ENCODE measurements at regions not wholly inside any gene's neighbourhood (a gene's known extent, or its start where the extent isn't known, plus 50 kb on each side); places are given as distances from the start of the nearest gene placed in this dataset.

GRCh38 chr14:53608369-53608768 lies 348.3 kb downstream of the BMP4 start:
- no peak for DNase-seq

DNA sequence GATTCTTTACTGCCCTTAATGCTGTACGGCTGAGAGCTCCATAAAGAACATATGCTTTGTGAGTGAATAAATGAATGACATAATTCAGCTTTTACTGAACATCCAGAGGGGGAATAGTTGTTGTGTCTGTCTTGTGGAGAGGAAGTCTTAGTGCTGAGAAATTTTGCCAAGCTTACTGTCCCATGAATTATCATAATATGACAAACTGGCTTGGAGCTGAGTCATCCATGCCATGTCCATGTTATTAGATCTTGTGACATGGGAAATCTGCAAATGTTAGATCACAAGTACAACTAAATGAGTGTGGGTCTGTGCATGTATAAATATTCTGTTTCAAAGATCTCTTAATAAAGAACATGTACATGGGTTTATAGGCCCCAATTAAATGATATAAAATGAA lies 350.4 kb downstream of the BMP4 start:
- DNase-seq: no peak

DNA sequence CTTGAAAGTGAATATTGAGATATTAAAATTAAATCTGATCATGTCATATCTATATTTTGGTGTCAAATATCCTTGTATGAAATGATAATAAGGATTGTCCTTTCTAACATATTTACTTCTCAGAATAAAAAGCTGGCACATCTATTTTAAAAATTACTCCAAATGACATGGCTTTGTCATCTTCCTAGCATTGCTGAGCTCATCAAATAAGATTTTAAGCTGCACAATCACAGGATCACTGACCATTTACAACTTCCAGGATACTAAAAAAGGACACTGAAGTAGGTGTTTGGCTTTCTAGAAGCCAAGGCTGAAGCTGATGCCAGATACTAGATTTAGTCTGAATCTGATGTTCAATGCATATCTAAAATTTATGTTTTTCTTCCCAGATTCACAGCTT lies 351.1 kb downstream of the BMP4 start:
- no peak for DNase-seq

DNA sequence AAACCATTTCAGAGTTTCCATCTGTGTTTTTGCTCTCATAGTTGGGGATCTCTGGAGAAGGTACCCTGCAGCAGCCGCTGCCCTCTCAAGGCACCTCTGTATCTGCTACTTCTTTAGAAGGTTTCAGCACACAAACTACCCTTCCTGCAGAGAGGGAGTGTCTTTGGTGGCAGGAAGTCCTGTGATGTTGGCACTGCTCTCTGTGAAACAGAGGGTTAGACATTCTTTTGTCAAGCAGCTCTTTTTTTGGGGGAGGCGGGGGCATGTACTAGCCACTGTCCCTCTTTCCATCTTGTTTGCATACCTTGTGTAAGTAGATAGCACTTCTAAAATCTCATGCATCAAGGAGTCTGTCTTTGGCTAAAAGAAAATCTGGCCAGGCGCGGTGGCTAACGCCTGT lies 352.6 kb downstream of the BMP4 start:
- no peak for DNase-seq

GRCh38 chr14:53601409-53601808 lies 355.2 kb downstream of the BMP4 start:
- DNase-seq: no peak

DNA sequence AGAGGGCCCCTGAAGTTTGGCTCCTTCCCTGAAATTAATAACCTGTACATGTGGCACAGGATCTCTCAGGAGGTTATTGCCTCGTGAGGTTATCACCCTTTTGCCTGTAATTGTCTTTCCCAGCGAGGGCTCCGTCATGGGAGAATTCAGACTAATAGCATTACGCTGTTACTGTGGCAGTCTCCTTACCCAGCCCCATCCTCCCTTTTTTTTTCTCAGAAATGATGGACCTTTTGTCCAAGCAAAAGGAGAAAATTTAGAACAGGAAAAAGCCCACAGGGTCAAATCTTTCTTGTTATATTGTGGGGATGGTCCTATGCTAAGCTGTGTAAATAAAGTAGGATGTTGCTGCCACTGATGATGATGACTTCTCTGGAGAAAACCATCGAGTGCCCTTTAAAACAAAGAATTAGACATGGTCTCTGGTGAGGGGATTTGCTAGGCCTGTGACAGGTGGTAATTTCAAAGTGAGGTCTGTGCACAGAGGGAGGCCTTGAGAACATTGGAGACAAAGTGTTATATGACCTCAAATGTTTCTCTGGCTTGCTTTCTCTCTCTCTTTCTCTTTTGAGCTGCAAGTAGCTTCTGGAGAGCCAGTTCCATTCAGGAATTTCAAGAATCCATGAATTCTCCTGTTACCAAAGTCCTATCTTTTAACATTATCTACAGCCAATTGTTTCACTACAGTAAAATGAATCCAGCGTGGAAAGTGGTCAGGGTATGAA lies 357.2 kb downstream of the BMP4 start:
- DNase-seq: no peak

DNA sequence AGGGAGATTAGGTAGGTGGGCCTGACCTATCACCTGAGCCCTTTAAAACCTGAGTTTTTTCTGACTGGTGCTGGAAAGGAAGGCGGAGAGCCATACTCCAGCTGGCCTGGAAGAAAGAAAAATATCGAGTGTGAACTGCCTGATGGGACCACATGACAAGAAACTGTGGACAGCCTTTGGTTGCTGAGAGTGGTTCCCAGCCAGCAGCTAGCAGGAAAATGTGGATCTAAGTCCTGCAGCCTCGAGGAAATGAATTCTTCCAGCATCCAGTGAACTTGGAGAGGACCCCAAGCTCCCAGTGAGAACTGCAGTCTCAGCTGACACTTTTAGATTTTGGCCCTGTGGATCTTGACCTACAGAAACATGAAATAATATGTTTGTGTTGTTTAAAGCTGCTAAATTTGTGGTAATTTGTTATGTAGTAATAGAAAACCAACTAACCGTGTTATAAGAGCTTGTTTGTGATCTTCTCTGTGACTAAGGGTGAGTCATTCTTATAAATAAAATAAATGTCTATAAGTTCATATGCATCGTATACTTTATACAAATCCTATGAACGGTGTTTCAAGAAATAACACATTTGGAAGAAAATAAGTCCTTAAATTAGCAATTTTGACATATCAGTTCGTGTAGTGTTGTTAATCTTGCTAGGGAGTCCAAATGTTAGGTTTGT lies 359.6 kb downstream of the BMP4 start:
- DNase-seq: no peak

GRCh38 chr14:53591816-53592215 lies 364.8 kb downstream of the BMP4 start:
- no peak for DNase-seq

DNA sequence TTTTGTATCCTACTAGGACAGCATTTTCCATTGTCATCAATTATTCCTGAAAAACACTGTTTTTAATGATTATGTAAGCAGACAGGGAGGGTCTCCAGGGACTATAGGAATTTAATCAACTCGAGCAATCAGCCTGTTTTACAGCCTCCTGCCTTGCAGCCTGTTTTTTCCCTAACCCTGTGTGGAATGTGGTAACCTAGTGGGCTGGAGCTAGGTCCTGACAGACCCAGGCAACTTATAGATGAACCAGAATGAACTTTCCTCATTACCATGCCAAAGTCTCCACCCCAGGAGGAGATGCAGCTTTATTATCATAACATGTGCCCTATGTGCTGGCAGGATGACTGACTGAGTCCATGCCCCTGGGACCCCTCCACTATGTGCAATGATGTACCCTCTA lies 375.1 kb downstream of the BMP4 start:
- no peak for DNase-seq

DNA sequence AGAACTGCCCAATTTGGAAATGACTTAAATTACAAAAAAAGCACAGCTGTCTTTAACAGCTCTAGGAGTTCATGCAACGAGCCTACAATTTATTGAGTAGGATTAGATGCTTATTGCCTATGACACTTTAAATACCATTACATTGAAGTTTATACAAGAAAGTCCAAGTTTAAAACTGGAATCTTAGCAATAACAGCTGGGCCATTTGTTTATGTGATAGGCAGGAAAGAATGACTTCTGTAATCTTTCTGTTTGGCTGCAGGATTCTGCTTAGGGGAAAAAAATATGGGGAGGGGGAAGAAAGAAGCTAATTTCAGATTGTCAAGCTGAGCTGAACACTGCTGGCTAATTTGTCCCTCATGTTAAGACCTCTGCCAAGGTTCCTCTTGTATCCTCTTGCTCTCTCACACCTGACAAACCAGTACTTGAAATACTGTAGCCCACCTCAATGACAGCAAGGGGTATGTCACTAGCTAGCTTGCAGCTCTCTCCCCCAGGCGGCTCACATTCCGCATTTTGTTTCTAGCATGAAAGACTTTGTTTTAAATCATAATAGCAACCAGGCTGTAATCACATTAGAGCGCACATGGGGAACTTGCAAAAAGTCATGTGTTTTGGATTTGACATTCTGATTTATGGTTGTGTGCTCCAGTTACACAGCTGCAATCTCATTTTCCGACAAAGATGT lies 384.8 kb downstream of the BMP4 start:
- no peak for DNase-seq

DNA sequence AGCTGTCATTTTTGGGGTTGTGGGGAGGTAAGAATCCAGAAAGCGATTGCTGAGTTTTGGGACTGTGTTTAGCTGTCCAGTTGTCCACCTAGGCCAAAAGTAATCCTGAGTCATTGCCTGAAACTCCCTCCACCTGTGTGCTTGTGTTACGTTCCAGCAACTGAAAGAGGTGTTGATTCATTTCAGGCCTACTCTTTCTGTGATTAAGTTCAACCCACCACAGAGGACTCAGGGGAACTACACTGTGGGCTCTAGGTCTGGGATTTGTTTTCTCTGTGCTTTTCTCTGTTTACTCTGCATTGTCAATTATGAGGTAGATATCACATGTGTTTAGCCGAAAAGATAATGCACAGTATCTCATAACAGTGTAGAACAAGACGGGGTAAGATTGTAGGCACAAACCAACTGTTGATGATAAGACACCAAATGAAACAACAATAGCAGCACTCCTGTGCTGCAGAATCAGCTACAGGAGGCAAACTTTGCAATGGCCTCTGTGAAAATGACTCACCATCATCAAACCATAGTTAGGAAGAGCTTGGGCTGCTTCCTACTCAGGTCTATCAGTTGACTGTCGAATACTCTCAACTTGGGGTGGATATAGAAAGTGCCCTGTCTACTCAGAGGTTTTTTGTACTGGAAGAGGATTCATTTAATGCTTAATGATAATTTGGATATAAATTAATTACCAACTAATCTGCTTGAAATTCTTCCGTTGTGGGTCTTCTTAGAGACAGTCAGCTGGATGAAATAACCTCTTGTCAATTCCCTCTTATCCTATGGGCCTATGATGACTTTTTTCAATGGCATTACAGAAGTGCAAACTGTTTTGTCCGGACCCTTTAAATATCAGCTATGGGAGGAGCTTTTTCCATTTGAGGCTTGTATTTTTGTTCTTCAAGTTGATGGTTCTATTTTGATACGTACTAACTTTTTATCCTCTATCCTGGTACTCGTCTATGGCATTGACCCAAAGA lies 385.9 kb downstream of the BMP4 start:
- DNase-seq: no peak

DNA sequence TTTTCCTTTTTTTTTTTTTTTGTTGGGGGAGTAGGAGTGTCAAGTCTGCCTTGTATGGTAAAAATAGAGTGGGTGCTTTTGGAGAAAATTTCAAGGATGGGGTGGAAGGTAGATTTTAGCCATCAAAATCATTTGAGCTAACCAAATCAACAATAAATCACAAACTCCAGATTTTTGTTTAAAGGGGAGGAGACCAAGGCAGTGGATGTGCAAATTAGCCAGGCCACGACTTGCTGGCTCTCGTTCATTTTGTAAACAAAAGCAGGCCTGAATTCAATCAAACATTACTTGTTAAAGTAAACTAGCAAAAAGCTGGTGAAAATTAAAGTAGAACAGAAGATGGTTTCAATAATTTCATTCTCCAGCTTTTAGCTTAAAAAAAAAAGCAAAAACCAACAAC lies 387.2 kb downstream of the BMP4 start:
- DNase-seq: no peak

- no peak for DNase-seq
Observed at GRCh38 chr14:53567236-53567780, 389.3 kb downstream of the BMP4 start.

- no peak for DNase-seq
Observed at GRCh38 chr14:53564870-53565269, 391.8 kb downstream of the BMP4 start.

- DNase-seq: no peak
Observed at GRCh38 chr14:53563628-53564027, 393.0 kb downstream of the BMP4 start.

GRCh38 chr14:53553221-53553620 lies 400.1 kb upstream of the DDHD1 start:
- no peak for DNase-seq

GRCh38 chr14:53551862-53552261 lies 398.7 kb upstream of the DDHD1 start:
- no peak for DNase-seq

DNA sequence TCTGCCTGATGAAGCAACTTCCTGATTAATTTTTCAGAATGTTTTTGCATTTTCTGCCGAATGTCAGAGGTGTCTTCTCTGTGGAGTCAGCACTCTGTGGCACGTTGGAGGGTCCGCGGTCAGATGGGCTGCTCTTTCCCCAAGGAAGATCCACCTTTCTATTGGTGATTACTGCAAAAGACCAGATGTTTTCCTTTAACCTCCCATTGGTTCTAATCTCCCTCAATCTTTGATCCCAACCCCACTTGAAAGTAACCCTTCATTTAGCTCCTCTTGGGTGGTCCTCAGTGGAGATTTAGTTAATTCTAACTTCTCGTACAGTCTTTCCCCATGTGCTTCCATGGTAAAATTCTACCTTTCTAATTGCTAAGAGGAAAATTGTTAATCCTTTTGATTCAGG lies 397.7 kb upstream of the DDHD1 start:
- DNase-seq: no peak

DNA sequence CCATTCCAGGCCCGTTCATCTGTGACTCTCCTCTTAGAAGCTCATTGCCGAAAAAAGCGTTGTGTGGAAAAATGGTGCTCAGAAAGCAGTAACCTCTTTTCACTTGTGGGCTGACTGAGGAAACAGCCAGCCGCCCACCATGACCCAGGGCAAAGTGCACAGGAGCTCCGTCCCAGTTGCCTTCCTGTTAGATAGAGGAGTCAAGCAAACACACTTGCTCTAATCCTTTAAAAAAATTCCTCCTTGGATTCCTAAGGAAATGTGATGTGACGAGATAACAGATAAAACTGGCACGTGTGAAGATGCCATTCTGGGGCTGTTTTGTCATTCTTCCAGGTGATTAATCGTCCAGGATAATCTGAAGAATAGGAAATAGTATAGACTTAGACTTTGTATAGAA lies 396.8 kb upstream of the DDHD1 start:
- DNase-seq: no peak

GRCh38 chr14:53547593-53547992 lies 394.5 kb upstream of the DDHD1 start:
- no peak for DNase-seq

GRCh38 chr14:53545217-53545616 lies 392.1 kb upstream of the DDHD1 start:
- no peak for DNase-seq

DNA sequence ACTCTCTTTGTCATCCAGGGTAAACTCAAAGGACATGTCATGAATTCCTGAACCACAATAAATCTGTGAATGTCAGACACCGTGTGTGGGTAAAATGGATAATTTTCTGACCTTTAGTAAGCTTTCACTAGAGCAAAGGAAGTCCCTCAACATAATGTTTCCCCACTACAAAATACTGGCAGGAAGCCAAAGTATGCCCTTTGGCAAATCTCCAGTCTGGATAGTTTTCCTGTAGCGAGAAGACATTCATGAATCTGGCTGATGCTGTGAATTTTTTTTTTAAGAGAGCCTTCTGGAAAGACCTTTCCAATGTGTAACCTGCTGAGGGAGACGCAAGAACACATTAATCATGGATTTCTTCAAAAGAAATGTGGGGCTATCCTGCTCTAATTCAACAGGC lies 389.6 kb upstream of the DDHD1 start:
- peak; percentile 93 for DNase-seq

GRCh38 chr14:53541411-53541810 lies 388.3 kb upstream of the DDHD1 start:
- DNase-seq: no peak

All from NCI-H1417 treated with DMSO at 0.1 percent for 48 hours (cell line).